Epidermal melanocyte (primary cell): ENCODE measurements at regions not wholly inside any gene's neighbourhood (a gene's known extent, or its start where the extent isn't known, plus 50 kb on each side); places are given as distances from the start of the nearest gene placed in this dataset.
"Not testable (repeated sequence)": the region's sequence is repeated elsewhere in the genome, so short reads cannot be mapped to it uniquely, and the experiment has no call there.

Source experiments
- DNase-seq: peaks from one replicate; pipeline ENCODE4 v3.0.0; 2011; ENCODE audit warnings: low spot score; ENCODE audit not compliant: insufficient read length

- DNase-seq: no peak
Measured at GRCh38 chr6:81026041-81026553, 726.4 kb downstream of the TENT5A start.

- DNase-seq: no peak
Measured at GRCh38 chr6:81023709-81024108, 728.8 kb downstream of the TENT5A start.

GRCh38 chr6:81023007-81023582 is 729.4 kb downstream of the TENT5A start:
- no peak for DNase-seq

- not testable (repeated sequence) for DNase-seq
Measured at GRCh38 chr6:81017586-81017985, 734.9 kb downstream of the TENT5A start.

GRCh38 chr6:81003894-81004293 is 748.6 kb downstream of the TENT5A start:
- DNase-seq: no peak

GRCh38 chr6:81003156-81003555 is 749.3 kb downstream of the TENT5A start:
- DNase-seq: no peak

GRCh38 chr6:81002126-81002525 is 750.4 kb downstream of the TENT5A start:
- no peak for DNase-seq

- DNase-seq: no peak
Measured at GRCh38 chr6:80991316-80991715, 761.2 kb downstream of the TENT5A start.

GRCh38 chr6:80988892-80989291 is 763.6 kb downstream of the TENT5A start:
- DNase-seq: no peak

GRCh38 chr6:80988286-80988685 is 764.2 kb downstream of the TENT5A start:
- no peak for DNase-seq

- DNase-seq: not testable (repeated sequence)
Measured at GRCh38 chr6:80981226-80981625, 771.3 kb downstream of the TENT5A start.

- no peak for DNase-seq
Measured at GRCh38 chr6:80976336-80976735, 776.1 kb downstream of the TENT5A start.

- DNase-seq: no peak
Measured at GRCh38 chr6:80974579-80974978, 777.9 kb downstream of the TENT5A start.

GRCh38 chr6:80969439-80969838 is 783.0 kb downstream of the TENT5A start:
- DNase-seq: no peak

GRCh38 chr6:80967609-80968008 is 784.9 kb downstream of the TENT5A start:
- no peak for DNase-seq

GRCh38 chr6:80962382-80962781 is 790.1 kb downstream of the TENT5A start:
- no peak for DNase-seq

GRCh38 chr6:80961166-80961565 is 791.3 kb downstream of the TENT5A start:
- DNase-seq: no peak

GRCh38 chr6:80959034-80959433 is 793.4 kb downstream of the TENT5A start:
- DNase-seq: no peak

- no peak for DNase-seq
Measured at GRCh38 chr6:80956898-80957297, 795.6 kb downstream of the TENT5A start.

- not testable (repeated sequence) for DNase-seq
Measured at GRCh38 chr6:80952479-80952878, 800.0 kb downstream of the TENT5A start.

GRCh38 chr6:80946402-80946801 is 806.1 kb downstream of the TENT5A start:
- no peak for DNase-seq

GRCh38 chr6:80942911-80943310 is 809.6 kb downstream of the TENT5A start:
- DNase-seq: no peak

GRCh38 chr6:80940976-80941375 is 811.5 kb downstream of the TENT5A start:
- no peak for DNase-seq

GRCh38 chr6:80940571-80940970 is 811.9 kb downstream of the TENT5A start:
- no peak for DNase-seq
